ENCODE measurements at regions not wholly inside any gene's neighbourhood (a gene's known extent, or its start where the extent isn't known, plus 50 kb on each side); places are given as distances from the start of the nearest gene placed in this dataset.

GRCh38 chr2:200177971-200178911 is 128.3 kb upstream of the SPATS2L start:
- Mint-ChIP-seq H3K4me1 (ENCODE audit: unreplicated experiment) (no peaks in the 10 kb centered on the region), H3K36me3 (no peaks in the 10 kb centered on the region), H3K4me3 (no peak overlapping the region), H3K27me3 (peaks cover 7% of the 10 kb centered on the region), H3K27ac (no peak overlapping the region), H3K9me3 (peaks cover 9% of the 10 kb centered on the region)
- no peak for DNase-seq (ENCODE audit: extremely low spot score, unreplicated experiment)
- TF ChIP-seq CTCF (conservative IDR thresholded peaks at IDR 0.05) = no peak

GRCh38 chr2:200179151-200179550 is 127.3 kb upstream of the SPATS2L start:
- DNase-seq (ENCODE audit: extremely low spot score, unreplicated experiment) = no peak
- Mint-ChIP-seq H3K9me3 (peaks cover 9% of the 10 kb centered on the region), H3K4me1 (ENCODE audit: unreplicated experiment) (no peaks in the 10 kb centered on the region), H3K27me3 (peaks cover 7% of the 10 kb centered on the region), H3K36me3 (no peaks in the 10 kb centered on the region), H3K27ac (no peak overlapping the region), H3K4me3 (no peak overlapping the region)
- no peak for TF ChIP-seq CTCF (conservative IDR thresholded peaks at IDR 0.05)

DNA sequence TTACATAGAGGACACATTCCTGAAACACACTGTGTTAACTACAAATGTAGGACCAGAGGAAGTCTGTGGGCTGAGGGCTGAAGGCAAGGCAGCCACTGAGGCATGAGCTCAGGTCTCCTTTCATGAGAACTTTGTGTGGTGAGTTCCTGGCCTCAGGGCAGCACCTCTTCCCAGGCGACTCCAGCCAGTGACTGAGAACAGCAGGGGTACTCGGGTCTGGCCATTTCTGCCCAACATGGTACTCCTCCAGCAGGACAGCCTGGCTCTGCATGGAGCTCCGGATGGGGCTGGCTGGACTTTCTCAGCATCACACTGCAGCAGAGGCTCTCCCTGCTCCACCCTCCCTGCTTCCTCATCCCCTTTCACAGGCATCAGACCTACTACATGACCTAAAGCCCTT is 125.5 kb upstream of the SPATS2L start:
- Mint-ChIP-seq H3K27me3 (peaks cover 7% of the 10 kb centered on the region), H3K9me3 (peaks cover 4% of the 10 kb centered on the region), H3K4me3 (no peak overlapping the region), H3K27ac (no peak overlapping the region), H3K36me3 (no peaks in the 10 kb centered on the region), H3K4me1 (ENCODE audit: unreplicated experiment) (peaks cover 14% of the 10 kb centered on the region)
- no peak for TF ChIP-seq CTCF (conservative IDR thresholded peaks at IDR 0.05)
- DNase-seq (ENCODE audit: extremely low spot score, unreplicated experiment) = no peak

DNA sequence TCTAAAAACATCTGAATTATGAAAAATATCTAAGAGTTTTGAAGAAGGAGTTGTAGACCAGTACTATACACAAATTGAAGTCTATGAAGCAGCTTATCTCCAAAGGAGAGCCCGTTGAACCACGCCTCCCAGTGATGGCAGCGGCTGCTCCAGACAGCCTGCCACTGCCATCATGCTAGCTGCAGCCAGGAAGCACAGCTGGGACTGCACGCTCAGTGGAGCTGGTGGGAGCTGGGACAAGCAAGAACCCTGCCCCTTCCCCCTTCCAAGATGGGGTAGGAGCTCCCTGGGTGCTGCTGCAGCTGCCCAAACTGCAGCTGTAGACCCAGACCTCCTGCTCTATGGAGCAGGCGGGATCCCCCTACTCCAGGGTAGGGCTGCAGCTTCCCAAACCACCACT is 124.7 kb upstream of the SPATS2L start:
- Mint-ChIP-seq H3K36me3 (no peaks in the 10 kb centered on the region), H3K4me3 (no peak overlapping the region), H3K9me3 (no peaks in the 10 kb centered on the region), H3K27ac (no peak overlapping the region), H3K27me3 (peaks cover 7% of the 10 kb centered on the region), H3K4me1 (ENCODE audit: unreplicated experiment) (peaks cover 20% of the 10 kb centered on the region)
- TF ChIP-seq CTCF (conservative IDR thresholded peaks at IDR 0.05) = no peak
- DNase-seq (ENCODE audit: extremely low spot score, unreplicated experiment) = no peak

GRCh38 chr2:200184748-200185627 is 121.5 kb upstream of the SPATS2L start:
- Mint-ChIP-seq H3K27me3 (peaks cover 3% of the 10 kb centered on the region), H3K4me3 (peak overlapping the region; percentile 19), H3K27ac (no peak overlapping the region), H3K4me1 (ENCODE audit: unreplicated experiment) (peaks cover 20% of the 10 kb centered on the region), H3K36me3 (no peaks in the 10 kb centered on the region), H3K9me3 (no peaks in the 10 kb centered on the region)
- no peak for DNase-seq (ENCODE audit: extremely low spot score, unreplicated experiment)
- no peak for TF ChIP-seq CTCF (conservative IDR thresholded peaks at IDR 0.05)
